HepG2 (cell line): ENCODE measurements at regions not wholly inside any gene's neighbourhood (a gene's known extent, or its start where the extent isn't known, plus 50 kb on each side); places are given as distances from the start of the nearest gene placed in this dataset.
A peak's percentile ranks its signal among the peaks of the same experiment; 100 is the strongest.

Experiments
- ATAC-seq: fragments of 200-7000 bp; cut with Tn5 transposase; 3 replicates; pipeline ENCODE4 v1.9.1; 2020; ENCODE audit warnings: mild to moderate bottlenecking, moderate library complexity
- BruUV-seq: library from RNA; stranded (reverse); fragments of 400-500 nt; replicated peaks from 2 replicates; lab custom pipeline; 2021; lab: Mats Ljungman, UMichigan
- CTCF ChIA-PET: fragments of 300-600 bp; formaldehyde crosslinking; extraction: SDS; loops from one replicate; lab custom pipeline; 2021; ENCODE audit warnings: low total read pairs, inconsistent platforms, low intra/inter-chr PET ratio; lab: Yijun Ruan, JAX
- POLR2A ChIA-PET: fragments of 350-600 bp; sonication (Branson Sonifier 250); formaldehyde crosslinking; loops from one replicate; lab custom pipeline; 2020; ENCODE audit warnings: antibody characterized with exemption, inconsistent platforms; lab: Yijun Ruan, JAX
- DNase-seq: peaks from one replicate; pipeline ENCODE4 v3.0.0-alpha.2; 2015; ENCODE audit warnings: low spot score
- FAIRE-seq: peaks from 3 replicates; lab custom pipeline; 2011; peaks lifted over from hg19 to GRCh38; lab: Jason Lieb, UNC
- H2AFZ ChIP-seq: one replicate; pipeline ENCODE4 v1.6.1; 2011; ENCODE audit warnings: low read length, inconsistent platforms
- H3K27ac ChIP-seq: fragments of 300-600 bp; 3 replicates; pipeline ENCODE4 v1.8.0; 2011; ENCODE audit warnings: mixed run types, mild to moderate bottlenecking, mixed read lengths, low read length, inconsistent platforms; ENCODE audit not compliant: insufficient read depth; ENCODE audit errors: extremely low read length
- H3K27me3 ChIP-seq, 2 experiments: fragments of 200-600 bp in 1 of 2; 2 replicates in 1 of 2; 3 replicates in 1 of 2; pipeline versions ENCODE4 v1.6.0 to v1.8.0; 2011; ENCODE audit warnings: low read length in 2 of 2, mild to moderate bottlenecking in 2 of 2, moderate library complexity in 2 of 2, inconsistent platforms in 1 of 2; ENCODE audit not compliant: insufficient read depth in 2 of 2, control insufficient read depth in 1 of 2
- H3K36me3 ChIP-seq, 2 experiments: fragments of 200-600 bp in 1 of 2; replicated peaks in 1 of 2; 2 replicates in 1 of 2; 3 replicates in 1 of 2; pipeline versions ENCODE4 v1.5.1 to v1.8.0; 2011; ENCODE audit warnings: low read length in 2 of 2, inconsistent platforms in 1 of 2; ENCODE audit not compliant: insufficient read depth in 2 of 2, control insufficient read depth in 1 of 2
- H3K4me1 ChIP-seq: 2 replicates; pipeline ENCODE4 v1.5.1; 2012; ENCODE audit warnings: low read length, inconsistent platforms; ENCODE audit not compliant: insufficient read depth
- H3K4me2 ChIP-seq: 2 replicates; pipeline ENCODE4 v1.6.0; 2011; ENCODE audit warnings: low read depth, low read length, inconsistent platforms
- H3K4me3 ChIP-seq, 3 experiments: fragments of 200-600 bp in 1 of 3; sonication (generic), shearing (Covaris generic) in 1 of 3; replicated peaks in 1 of 3; 2 replicates each; pipeline ENCODE4 v1.5.1; 2011 to 2016; ENCODE audit warnings: low read length in 3 of 3, inconsistent platforms in 2 of 3, low read depth in 2 of 3, mild to moderate bottlenecking in 2 of 3, control low read depth in 1 of 3, mixed read lengths in 1 of 3; ENCODE audit not compliant: insufficient read depth in 1 of 3
- H3K79me2 ChIP-seq: one replicate; pipeline ENCODE4 v1.6.1; 2011; ENCODE audit warnings: low read length, inconsistent platforms; ENCODE audit not compliant: insufficient read depth
- H3K9ac ChIP-seq: 2 replicates; pipeline ENCODE4 v1.6.0; 2011; ENCODE audit warnings: mild to moderate bottlenecking, low read depth, low read length, inconsistent platforms; ENCODE audit not compliant: insufficient read depth
- H3K9me3 ChIP-seq: 2 replicates; pipeline ENCODE4 v1.5.1; 2012; ENCODE audit warnings: mild to moderate bottlenecking, low read length
- H4K20me1 ChIP-seq: 2 replicates; pipeline ENCODE4 v1.6.0; 2011; ENCODE audit warnings: inconsistent platforms, mild to moderate bottlenecking, low read length, moderate library complexity; ENCODE audit not compliant: insufficient read depth
- AFF4 ChIP-seq: sonication (generic); formaldehyde crosslinking; IDR thresholded peaks from 2 replicates; pipeline ENCODE4 v1.4.0; 2020; ENCODE audit warnings: missing genetic modification reagents
- ATF3 ChIP-seq: sonication (generic); formaldehyde crosslinking; IDR thresholded peaks from 2 replicates; pipeline ENCODE4 v1.4.0; 2020; ENCODE audit warnings: missing genetic modification reagents
- HNF1A ChIP-seq, 2 experiments: sonication (generic) in 1 of 2; formaldehyde crosslinking in 1 of 2; IDR thresholded peaks; 2 replicates each; pipeline versions ENCODE4 v1.4.0 to v1.6.1; 2016 to 2020; ENCODE audit warnings: borderline replicate concordance in 1 of 2, low read depth in 1 of 2, mild to moderate bottlenecking in 1 of 2, missing genetic modification reagents in 1 of 2
- HOMEZ ChIP-seq: IDR thresholded peaks from 2 replicates; pipeline ENCODE4 v1.6.1; 2016; ENCODE audit warnings: low read depth
- MLX ChIP-seq: IDR thresholded peaks from 2 replicates; pipeline ENCODE4 v1.6.1; 2016
- THRA ChIP-seq: sonication (generic); formaldehyde crosslinking; IDR thresholded peaks from 2 replicates; pipeline ENCODE4 v1.4.0; 2020; ENCODE audit warnings: missing genetic modification reagents, borderline replicate concordance
- ZNF496 ChIP-seq: sonication (generic); formaldehyde crosslinking; IDR thresholded peaks from 2 replicates; pipeline ENCODE4 v1.8.1; 2023; ENCODE audit warnings: mild to moderate bottlenecking, moderate library complexity, missing genetic modification reagents; ENCODE audit not compliant: insufficient replicate concordance
- WGBS: methylation state at CpG from one replicate; pipeline ENCODE4 v1.1.6; 2017; ENCODE audit warnings: low lambda C conversion rate; 5-methylcytosine and 5-hydroxymethylcytosine counted together
- in situ Hi-C: cut with HindIII; loops from 2 replicates; pipeline ENCODE4 v1.10.0; 2017; ENCODE audit warnings: low pct_unique_long_range_greater_than_20kb; ENCODE audit not compliant: extremely low pct_ligation_motif_present
- intact Hi-C: fragments of 100-400 bp; cut with micrococcal nuclease; formaldehyde crosslinking; loops from one replicate; pipeline ENCODE4 v1.10.0; 2022; ENCODE audit not compliant: unreplicated experiment

GRCh38 chr17:13337864-13338371 lies 263.8 kb downstream of the HS3ST3A1 start:
- H3K4me3 ChIP-seq, result peak overlapping the region in 2 of 3 experiments; percentile 5 to 9; a peak in 1 of 6 replicates
- DNase-seq (peak; percentile 42), ATAC-seq (no peak), FAIRE-seq (no peak)
- CTCF ChIA-PET, result interaction anchor here (1.1 to 2.3 kb wide), 2 partner anchors 78 to 257 kb away, joined by 3 to 14 read pairs; no protein-coding TSS in a partner anchor
- peak overlapping the region; percentile 48 for H3K4me2 ChIP-seq
- no peaks in the 10 kb centered on the region for H3K79me2 ChIP-seq
- no peak overlapping the region for H3K27ac ChIP-seq
- intact Hi-C loops, result loop anchor here (1.0 to 5.0 kb wide), 3 partner anchors 32 to 257 kb away; no protein-coding TSS in a partner anchor
- H3K9me3 ChIP-seq, result no peaks in the 10 kb centered on the region
- POLR2A ChIA-PET, result no interaction called here
- no peak overlapping the region for H2AFZ ChIP-seq
- no peaks in the 10 kb centered on the region for H4K20me1 ChIP-seq
- no peak overlapping the region for H3K9ac ChIP-seq
- in situ Hi-C loops, result loop anchor here (10.0 kb wide), 1 partner anchor 257 kb away; no protein-coding TSS in a partner anchor
- no TSS peak for BruUV-seq
- no peaks in the 10 kb centered on the region for H3K27me3 ChIP-seq
- no peaks in the 10 kb centered on the region for H3K36me3 ChIP-seq
- peaks cover 10% of the 10 kb centered on the region for H3K4me1 ChIP-seq
- WGBS, result 13% methylated on average over 12 of the region's 12 CpGs
- TF ChIP-seq HNF1A (IDR thresholded peaks at IDR 0.05; ENCODE audit: low read depth), result no peak
- peak; percentile 35; the same call in 1 of the 2 replicates for TF ChIP-seq HNF1A (CRISPR knock-in tag; IDR thresholded peaks at IDR 0.05; ENCODE audit: borderline replicate concordance)
- TF ChIP-seq ATF3 (CRISPR knock-in tag), result no peak
- TF ChIP-seq ZNF496, result no peak
- TF ChIP-seq HOMEZ (CRISPR knock-in tag), result peak; percentile 49; the same call in 1 of the 2 replicates
- TF ChIP-seq AFF4, result no peak
- TF ChIP-seq THRA (CRISPR knock-in tag), result no peak
- no peak for TF ChIP-seq MLX (CRISPR knock-in tag)
